CD4-positive, alpha-beta T cell treated with Interleukin-1 beta for 1 hour (primary cell): ENCODE measurements at regions not wholly inside any gene's neighbourhood (a gene's known extent, or its start where the extent isn't known, plus 50 kb on each side); places are given as distances from the start of the nearest gene placed in this dataset.

Source experiments
- DNase-seq, 2 donors: peaks; one replicate each; pipeline ENCODE4 v3.0.0-alpha.2; 2020 to 2022

- DNase-seq, result no peak
These were observed 209.3 kb upstream of the ROPN1 start for GRCh38 chr3:124201226-124201625.

GRCh38 chr3:124201786-124202185 lies 209.9 kb upstream of the ROPN1 start:
- no peak for DNase-seq

- no peak for DNase-seq
These were observed 210.8 kb upstream of the ROPN1 start for GRCh38 chr3:124202754-124203153.

- no peak for DNase-seq
These were observed 211.4 kb upstream of the ROPN1 start for GRCh38 chr3:124203292-124203691.

- DNase-seq, result no peak
These were observed 214.5 kb upstream of the ROPN1 start for GRCh38 chr3:124206225-124207055.

- DNase-seq, result no peak
These were observed 215.2 kb upstream of the ROPN1 start for GRCh38 chr3:124207077-124207476.

GRCh38 chr3:124207873-124208485 lies 216.1 kb upstream of the ROPN1 start:
- DNase-seq, result no peak

- no peak for DNase-seq
These were observed 217.5 kb upstream of the ROPN1 start for GRCh38 chr3:124209426-124209825.

GRCh38 chr3:124210899-124211298 lies 219.0 kb upstream of the ROPN1 start:
- DNase-seq, result no peak

GRCh38 chr3:124213641-124214040 lies 221.7 kb upstream of the ROPN1 start:
- DNase-seq, result no peak

GRCh38 chr3:124217542-124217941 lies 225.6 kb upstream of the ROPN1 start:
- DNase-seq, result no peak

GRCh38 chr3:124221422-124221821 lies 229.5 kb upstream of the ROPN1 start:
- no peak for DNase-seq

GRCh38 chr3:124223853-124224252 lies 231.9 kb upstream of the ROPN1 start:
- DNase-seq, result no peak

GRCh38 chr3:124227150-124227630 lies 235.3 kb upstream of the ROPN1 start:
- no peak for DNase-seq

- DNase-seq, result no peak
These were observed 237.5 kb upstream of the ROPN1 start for GRCh38 chr3:124229420-124229819.

- no peak for DNase-seq
These were observed 237.9 kb upstream of the ROPN1 start for GRCh38 chr3:124229836-124230235.

GRCh38 chr3:124230432-124230831 lies 238.5 kb upstream of the ROPN1 start:
- no peak for DNase-seq

GRCh38 chr3:124230998-124231397 lies 239.1 kb upstream of the ROPN1 start:
- DNase-seq, result no peak

GRCh38 chr3:124234852-124235252 lies 242.9 kb upstream of the ROPN1 start:
- no peak for DNase-seq

GRCh38 chr3:124235446-124235845 lies 243.5 kb upstream of the ROPN1 start:
- no peak for DNase-seq

GRCh38 chr3:124243177-124243859 lies 251.4 kb upstream of the ROPN1 start:
- DNase-seq, result no peak

GRCh38 chr3:124246376-124246775 lies 254.5 kb upstream of the ROPN1 start:
- DNase-seq, result no peak

GRCh38 chr3:124246949-124247348 lies 255.0 kb upstream of the ROPN1 start:
- no peak for DNase-seq
